HG03103 (cell line): ENCODE measurements at regions not wholly inside any gene's neighbourhood (a gene's known extent, or its start where the extent isn't known, plus 50 kb on each side); places are given as distances from the start of the nearest gene placed in this dataset.

Experiments used
- ATAC-seq: cut with Tn5 transposase; IDR thresholded peaks from one replicate; pipeline ENCODE4 v1.9.1; 2021; ENCODE audit warnings: low read depth; ENCODE audit not compliant: unreplicated experiment

DNA sequence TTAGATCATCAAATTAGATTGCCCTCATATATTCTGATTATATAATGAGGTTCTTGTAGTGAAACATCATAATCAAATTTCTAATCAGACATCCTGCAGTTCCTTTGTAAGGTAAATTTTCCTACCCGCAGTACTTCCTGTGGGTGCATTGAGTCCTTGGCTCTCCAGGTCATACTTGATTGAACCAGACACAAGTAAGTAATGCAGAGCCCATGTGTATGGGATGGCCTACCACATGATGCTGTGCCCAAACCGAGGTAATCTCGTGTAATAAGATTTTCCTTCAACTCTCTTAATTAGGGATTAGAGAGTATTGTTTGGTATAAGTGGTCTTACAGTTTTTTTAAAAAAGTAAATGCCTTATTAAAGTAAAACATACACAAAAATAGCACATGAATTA, 1841.8 kb downstream of the PCDH7 start:
- no peak for ATAC-seq

DNA sequence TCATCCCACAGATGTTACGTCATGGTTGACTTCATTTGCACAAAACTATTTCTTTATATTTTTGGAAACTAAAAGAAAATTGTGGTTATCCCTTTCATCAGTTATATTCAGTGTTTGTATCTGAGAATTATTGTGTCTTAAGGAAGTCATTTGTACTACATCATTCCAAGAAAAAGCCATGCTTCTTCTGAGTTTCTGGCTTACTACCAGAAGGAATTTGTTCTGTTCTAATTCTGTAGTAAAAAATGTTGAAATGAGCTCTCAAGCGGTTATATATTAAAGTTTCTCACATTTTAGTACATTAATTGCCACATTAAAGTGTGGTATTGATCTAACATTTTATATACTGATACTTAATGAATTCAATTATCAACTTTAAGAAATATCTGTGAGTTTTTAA, 1844.5 kb downstream of the PCDH7 start:
- ATAC-seq = no peak

GRCh38 chr4:32569861-32570260, 1849.7 kb downstream of the PCDH7 start:
- no peak for ATAC-seq

GRCh38 chr4:32572366-32572765, 1852.2 kb downstream of the PCDH7 start:
- ATAC-seq = no peak

DNA sequence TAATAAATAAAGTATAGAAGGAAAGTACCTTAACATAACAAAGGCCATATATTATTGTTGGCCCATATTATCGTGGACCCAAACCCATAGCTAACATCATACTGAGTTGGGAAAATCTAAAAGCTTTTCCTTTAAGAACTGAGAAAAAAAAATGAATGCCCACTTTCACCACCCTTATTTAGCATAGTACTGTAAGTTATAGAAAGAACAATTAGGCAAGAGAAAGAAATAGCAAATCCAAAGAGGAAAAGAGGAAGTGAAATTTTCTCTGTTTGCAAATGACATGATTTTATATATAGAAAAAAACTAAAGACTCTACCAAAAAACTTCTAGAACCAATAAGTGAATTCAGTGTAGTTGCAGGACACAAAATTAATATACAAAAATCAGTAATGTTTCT, 1854.6 kb downstream of the PCDH7 start:
- ATAC-seq = no peak

- ATAC-seq = no peak
Measured at GRCh38 chr4:32589097-32589496, 1868.9 kb downstream of the PCDH7 start.

DNA sequence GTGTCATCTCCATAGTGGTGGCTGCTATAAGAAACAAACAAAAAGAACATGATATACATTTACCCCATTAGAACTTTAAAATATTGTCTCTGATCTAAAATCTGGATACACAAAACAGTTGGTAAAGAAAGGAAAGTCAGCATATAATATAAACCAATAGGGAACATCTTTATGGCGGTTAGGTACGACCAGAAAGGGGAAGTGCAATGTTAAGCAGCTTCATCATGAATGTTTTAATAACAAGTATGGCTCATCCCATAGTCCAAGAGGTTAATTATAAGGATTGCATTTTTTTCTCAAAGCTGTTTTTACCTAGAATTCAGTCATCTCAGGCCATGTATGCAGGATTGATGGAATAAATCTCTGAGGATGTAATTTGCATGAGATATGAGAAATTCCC, 1869.7 kb downstream of the PCDH7 start:
- no peak for ATAC-seq

- no peak for ATAC-seq
Measured at GRCh38 chr4:32597354-32597753, 1877.2 kb downstream of the PCDH7 start.

GRCh38 chr4:32601848-32602247, 1881.7 kb downstream of the PCDH7 start:
- ATAC-seq = no peak

- no peak for ATAC-seq
Measured at GRCh38 chr4:32607978-32608377, 1887.8 kb downstream of the PCDH7 start.

DNA sequence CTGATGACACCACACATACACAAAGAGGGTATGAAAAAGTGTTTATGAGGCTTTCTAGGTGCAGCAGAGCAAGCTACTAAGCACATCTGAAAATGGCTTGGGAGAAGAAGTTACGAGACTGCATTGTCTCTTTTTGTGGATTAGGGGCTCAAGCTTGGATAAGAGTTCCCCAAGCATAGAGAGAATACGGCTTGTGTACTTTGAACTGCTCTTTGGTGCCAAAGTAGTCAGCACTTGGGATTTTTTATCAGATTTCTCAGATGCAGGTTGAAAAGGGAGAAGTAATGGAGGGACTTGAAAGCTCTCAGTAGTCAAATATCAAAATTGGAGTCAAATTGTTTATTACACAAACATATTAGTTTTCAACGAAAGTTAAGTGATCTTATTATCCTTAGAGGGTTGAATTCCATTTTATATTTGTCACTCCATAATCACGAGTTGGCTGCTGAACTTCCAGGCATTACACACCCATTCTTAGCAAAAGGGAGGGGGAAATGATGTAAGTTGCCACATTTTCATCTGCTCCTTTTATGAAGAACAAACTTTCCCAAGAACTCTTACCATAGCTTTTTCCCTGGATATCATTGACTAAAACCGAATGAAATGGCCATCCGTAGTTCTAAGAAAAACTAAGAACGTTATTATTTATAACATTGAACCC, 1904.9 kb downstream of the PCDH7 start:
- ATAC-seq = no peak

DNA sequence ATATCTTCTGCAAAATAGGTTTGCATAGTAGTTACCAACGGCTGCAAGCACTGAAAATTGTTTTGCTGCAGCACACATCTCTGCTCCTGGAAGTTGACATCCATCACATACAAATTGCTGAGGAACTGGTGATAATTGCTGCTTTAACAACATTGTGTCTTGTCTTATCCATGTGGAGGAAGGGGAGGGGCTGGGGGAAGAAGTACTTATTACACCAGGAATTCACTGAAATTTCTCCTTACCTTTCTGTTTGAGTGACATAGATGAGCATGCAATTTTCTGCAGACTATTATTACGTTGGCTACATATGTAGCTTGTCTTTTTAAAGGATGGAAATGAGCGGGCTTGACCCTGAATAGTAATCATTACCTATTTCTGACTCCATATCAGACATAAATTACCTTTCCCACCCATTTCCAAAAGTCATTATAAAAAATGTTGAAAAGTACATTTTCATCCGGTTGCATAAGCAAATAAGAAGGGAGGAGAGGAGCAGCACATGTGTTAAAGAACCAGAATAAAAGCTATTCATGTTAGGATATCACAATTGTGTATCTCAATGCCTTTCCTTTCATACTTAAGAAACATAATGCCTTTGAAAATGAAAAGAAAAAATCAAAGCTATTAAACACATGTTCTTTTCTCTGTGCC, 1905.6 kb downstream of the PCDH7 start:
- no peak for ATAC-seq

- no peak for ATAC-seq
Measured at GRCh38 chr4:32631831-32632230, 1911.7 kb downstream of the PCDH7 start.

DNA sequence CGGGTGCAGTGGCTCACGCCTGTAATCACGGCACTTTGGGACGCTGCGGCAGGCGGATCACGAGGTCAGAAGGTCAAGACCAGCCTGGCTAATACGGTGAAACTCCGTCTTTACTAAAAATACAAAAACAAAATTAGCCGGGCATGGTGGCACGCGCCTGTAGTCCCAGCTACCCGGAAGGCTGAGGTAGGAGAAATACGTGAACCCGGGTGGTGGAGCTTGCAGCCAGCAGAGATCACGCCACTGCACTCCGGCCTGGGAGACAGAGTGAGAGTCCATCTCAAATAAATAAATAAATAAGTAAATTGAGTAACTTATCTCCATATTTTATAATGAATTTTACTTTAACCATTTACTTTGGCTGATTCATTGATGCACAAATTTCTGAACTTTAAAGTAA, 1913.3 kb downstream of the PCDH7 start:
- no peak for ATAC-seq

- no peak for ATAC-seq
Measured at GRCh38 chr4:32645653-32646052, 1925.5 kb downstream of the PCDH7 start.

GRCh38 chr4:32658019-32658418, 1937.8 kb downstream of the PCDH7 start:
- no peak for ATAC-seq

- no peak for ATAC-seq
Measured at GRCh38 chr4:32661229-32661628, 1941.1 kb downstream of the PCDH7 start.

- ATAC-seq = no peak
Measured at GRCh38 chr4:32662803-32663202, 1942.6 kb downstream of the PCDH7 start.

- no peak for ATAC-seq
Measured at GRCh38 chr4:32672359-32672758, 1952.2 kb downstream of the PCDH7 start.

DNA sequence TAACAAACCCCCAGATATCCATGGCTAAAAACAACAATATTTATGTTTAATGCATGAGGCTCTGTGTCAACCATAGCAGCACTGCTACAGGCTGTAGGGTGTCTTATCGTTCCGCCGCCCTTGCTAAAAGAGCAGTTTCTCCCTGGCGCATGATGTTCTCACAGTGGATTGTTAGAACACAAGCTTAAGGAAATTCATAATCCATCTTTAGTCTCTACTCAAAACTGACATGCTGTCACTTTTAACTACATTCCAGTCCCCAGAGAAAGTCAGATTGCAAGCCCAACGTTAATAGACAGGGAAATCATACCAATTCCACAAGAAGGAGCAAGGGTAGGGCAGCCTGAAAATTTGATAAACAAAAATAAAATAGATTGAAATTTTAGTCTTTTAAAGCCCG, 1960.8 kb downstream of the PCDH7 start:
- no peak for ATAC-seq

DNA sequence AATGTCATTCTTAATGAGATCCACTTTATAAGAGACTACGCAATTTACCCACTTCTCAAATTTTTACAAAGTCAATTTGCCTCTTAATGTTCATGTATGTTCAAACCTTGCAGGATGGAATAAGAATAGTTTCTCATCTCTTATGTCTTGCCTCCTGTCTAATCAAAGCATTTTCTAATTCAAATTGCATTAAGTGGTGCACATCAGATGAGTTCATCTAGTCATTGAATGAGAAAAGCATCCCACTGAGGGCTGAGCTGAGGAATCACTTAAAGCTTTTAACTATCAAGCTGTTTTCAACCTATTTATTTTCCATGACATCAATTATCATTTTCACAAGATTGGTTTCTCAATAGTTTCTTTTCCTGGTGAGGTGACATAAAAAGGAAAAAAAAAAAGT, 1964.0 kb downstream of the PCDH7 start:
- no peak for ATAC-seq

- no peak for ATAC-seq
Measured at GRCh38 chr4:32686123-32686522, 1966.0 kb downstream of the PCDH7 start.

- ATAC-seq = no peak
Measured at GRCh38 chr4:32689518-32689917, 1969.3 kb downstream of the PCDH7 start.
